WTC11 (cell line): ENCODE measurements at regions not wholly inside any gene's neighbourhood (a gene's known extent, or its start where the extent isn't known, plus 50 kb on each side); places are given as distances from the start of the nearest gene placed in this dataset.

Experiments used
- CBFB ChIP-seq: sonication (generic); formaldehyde crosslinking; IDR thresholded peaks from 2 replicates; pipeline ENCODE4 v1.8.1; 2022; ENCODE audit warnings: mild to moderate bottlenecking, low read depth, missing genetic modification reagents
- CTCF ChIP-seq: fragments of 200-600 bp; IDR thresholded peaks from 2 replicates; pipeline ENCODE4 v1.8.0; 2022; ENCODE audit warnings: antibody characterized with exemption
- JUN ChIP-seq: sonication (generic); formaldehyde crosslinking; IDR thresholded peaks from 2 replicates; pipeline ENCODE4 v1.8.0; 2023; ENCODE audit warnings: mild to moderate bottlenecking, missing genetic modification reagents
- MAX ChIP-seq: sonication (generic); formaldehyde crosslinking; IDR thresholded peaks from 2 replicates; pipeline ENCODE4 v1.8.0; 2022; ENCODE audit warnings: mild to moderate bottlenecking, missing genetic modification reagents
- NFYB ChIP-seq: sonication (generic); formaldehyde crosslinking; conservative IDR thresholded peaks from 2 replicates; pipeline ENCODE4 v1.8.0; 2022; ENCODE audit warnings: low read depth, missing genetic modification reagents
- ZNF121 ChIP-seq: sonication (generic); formaldehyde crosslinking; IDR thresholded peaks from 2 replicates; pipeline ENCODE4 v1.8.0; 2023; ENCODE audit warnings: missing genetic modification reagents
- TF ChIP-seq, protein P1 (sequence below): sonication (generic); formaldehyde crosslinking; IDR thresholded peaks from 2 replicates; pipeline ENCODE4 v1.8.1; 2023; ENCODE audit warnings: mild to moderate bottlenecking, moderate library complexity, missing genetic modification reagents

- TF ChIP-seq, protein P1, sequence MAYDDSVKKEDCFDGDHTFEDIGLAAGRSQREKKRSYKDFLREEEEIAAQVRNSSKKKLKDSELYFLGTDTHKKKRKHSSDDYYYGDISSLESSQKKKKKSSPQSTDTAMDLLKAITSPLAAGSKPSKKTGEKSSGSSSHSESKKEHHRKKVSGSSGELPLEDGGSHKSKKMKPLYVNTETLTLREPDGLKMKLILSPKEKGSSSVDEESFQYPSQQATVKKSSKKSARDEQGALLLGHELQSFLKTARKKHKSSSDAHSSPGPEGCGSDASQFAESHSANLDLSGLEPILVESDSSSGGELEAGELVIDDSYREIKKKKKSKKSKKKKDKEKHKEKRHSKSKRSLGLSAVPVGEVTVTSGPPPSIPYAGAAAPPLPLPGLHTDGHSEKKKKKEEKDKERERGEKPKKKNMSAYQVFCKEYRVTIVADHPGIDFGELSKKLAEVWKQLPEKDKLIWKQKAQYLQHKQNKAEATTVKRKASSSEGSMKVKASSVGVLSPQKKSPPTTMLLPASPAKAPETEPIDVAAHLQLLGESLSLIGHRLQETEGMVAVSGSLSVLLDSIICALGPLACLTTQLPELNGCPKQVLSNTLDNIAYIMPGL (CRISPR knock-in tag): no peak
- TF ChIP-seq NFYB (CRISPR knock-in tag) (no peak), CBFB (no peak), CTCF (no peak), JUN (CRISPR knock-in tag) (no peak), MAX (no peak), ZNF121 (CRISPR knock-in tag) (no peak)
These were observed 442.7 kb upstream of the POM121L12 start for GRCh38 chr7:52592698-52593097.
